SKM-1 (cell line): ENCODE measurements at regions not wholly inside any gene's neighbourhood (a gene's known extent, or its start where the extent isn't known, plus 50 kb on each side); places are given as distances from the start of the nearest gene placed in this dataset.

ENCODE experiments used
- DNase-seq: peaks from one replicate; lab custom pipeline; 2025; ENCODE audit not compliant: unreplicated experiment; lab: John Stamatoyannopoulos, UW

DNA sequence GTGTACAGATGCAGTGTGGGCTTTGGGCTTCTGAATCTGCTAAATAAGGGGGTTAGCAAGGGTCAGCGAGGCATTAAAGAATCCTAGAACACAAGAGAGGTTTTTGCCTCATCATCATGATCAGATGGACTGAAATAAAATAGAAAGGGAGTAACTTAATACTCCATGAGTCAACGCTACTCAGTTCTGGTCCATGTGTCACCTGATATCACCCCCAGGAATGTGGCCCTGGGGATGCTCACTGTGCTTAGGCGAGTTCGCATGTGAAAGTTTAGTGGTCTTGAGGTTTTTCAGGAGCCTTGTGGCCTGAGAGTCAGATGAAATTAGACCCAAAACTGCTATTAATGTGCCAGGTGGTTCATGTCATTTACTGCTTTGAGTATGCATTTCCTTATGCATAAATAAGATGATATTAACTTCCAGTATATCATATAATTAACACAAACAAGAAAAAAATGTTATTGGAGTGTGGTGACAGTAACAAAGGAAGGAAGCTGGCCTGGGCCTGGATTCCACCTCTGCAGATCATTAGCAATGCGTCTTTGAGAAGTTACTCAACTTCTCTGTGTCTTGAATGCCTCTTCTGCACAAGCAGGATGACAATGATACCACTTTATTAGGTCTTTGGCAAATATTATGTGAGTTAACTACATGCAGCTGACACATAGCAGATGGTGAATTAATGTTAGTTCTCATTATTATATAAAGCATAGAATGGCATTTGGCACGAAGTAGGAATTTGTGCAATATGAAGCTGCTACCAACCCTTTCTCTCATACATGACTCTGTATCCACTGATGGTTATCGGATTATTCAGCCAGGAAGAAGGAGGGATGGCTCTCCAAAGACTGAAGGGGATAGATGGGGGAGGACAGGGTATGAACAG is 1272.6 kb downstream of the AACS start:
- no peak for DNase-seq

DNA sequence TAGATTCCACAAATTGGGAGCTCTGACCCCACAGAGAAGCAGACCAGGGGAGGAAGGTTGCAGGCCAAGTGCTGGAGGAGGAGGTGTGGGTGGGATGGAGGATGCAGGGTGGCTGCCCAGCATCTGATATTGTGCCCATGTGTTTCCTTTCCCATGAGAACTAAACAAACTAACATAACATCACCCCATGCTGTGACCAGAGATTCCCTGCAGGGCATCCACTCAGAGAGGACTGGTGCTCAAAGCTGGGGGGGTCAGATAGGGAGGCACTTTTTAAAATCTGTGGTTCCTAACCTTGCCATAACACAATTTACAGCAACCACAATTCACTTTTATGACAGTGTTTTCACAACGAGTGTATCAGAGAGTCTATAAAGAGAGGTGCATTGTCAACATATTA is 1277.6 kb downstream of the AACS start:
- DNase-seq, result no peak

DNA sequence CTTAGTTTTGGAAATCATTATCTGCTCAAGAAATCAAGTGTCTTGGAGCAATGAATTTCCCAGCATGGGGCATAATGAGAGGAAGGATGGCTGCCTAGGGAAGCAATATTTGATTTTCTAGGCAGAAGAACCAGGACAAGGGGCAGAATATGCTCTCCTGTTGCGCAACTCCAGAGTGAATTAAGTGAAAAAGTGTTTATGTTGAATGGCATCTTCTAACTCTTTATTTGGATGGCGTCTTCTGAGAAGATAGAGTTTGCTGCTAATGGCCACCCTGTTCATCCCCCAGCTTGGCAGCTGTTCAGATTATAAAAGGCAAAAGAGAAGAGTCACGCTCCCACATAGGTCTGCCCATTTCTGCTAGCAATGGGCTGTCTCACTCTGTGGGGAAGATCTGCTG is 1278.1 kb downstream of the AACS start:
- no peak for DNase-seq

DNA sequence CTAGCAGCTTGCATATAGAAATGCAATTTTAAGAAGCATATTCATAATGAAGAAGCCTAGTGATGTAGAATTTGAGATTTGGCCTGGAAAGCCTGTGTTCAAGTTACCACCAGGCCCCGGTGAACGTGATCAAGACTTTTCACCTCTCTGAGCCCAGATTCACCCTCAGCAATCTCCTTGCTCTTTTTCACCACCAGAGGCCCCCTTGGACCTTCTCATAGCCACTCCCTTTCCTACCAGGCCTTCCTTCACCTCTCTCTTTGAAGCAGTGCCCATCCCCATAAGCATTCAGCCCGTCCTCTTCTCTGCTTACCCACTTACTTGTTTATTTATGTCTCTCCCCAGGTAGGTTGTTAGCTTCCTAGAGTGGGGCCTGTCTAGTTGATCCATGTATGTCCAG is 1280.9 kb downstream of the AACS start:
- DNase-seq, result no peak

DNA sequence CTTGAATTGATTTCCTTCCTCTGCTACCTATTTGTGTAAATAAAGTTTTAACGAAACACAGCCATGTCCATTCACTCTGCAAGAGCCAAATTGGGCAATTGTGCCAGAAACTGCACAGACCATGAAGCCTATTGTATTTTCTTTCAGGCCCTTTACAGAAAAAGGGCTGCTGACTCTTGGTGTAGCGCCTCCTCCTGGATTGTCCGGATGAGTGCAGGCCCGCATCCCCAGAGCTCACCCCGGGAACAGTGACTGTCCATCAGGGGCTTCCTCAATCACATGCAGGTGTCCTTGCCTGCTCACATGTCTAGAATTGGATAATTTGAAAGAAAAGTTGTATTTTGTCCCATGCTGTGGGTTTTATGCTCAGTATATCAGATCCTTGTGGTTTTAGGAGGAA is 1282.2 kb downstream of the AACS start:
- DNase-seq, result no peak

DNA sequence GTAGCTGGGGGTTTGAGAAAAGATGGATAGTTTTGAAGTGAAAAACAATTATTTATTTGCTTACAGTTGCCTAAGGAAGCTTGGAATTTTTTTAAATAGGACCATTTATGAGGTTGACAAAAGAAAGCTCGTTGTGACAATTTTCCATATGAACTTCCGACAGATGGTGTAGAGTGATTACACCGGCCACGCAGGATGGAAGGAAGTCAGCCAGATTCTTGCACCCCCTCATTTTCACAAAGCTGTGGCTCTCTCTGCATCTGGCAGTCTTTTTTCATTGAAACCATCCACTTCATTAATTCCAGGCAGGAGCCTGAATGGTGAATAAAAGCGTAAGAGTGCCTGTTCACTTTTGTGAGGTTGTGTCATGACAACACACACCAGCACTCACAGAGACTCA is 1284.1 kb downstream of the AACS start:
- DNase-seq, result no peak

DNA sequence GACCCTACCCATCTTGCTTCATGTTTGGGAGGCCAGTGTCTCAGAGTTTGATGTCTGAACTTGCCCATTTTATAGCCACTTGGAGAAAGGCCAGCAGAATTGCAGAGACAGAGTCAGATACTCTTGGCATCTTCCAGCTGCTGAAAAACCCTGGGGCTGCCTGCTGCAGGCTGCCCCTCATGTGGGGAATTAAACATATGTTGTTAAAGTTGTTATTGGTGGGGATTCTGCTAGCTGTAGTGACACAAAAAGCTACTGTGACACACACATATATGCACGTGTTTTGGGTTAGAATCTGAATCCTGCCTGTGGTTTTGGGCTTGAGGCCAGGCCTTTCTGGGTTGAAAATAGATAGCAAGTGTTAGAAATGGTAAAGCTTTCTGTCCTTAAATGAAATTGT is 1288.4 kb downstream of the AACS start:
- DNase-seq, result no peak

DNA sequence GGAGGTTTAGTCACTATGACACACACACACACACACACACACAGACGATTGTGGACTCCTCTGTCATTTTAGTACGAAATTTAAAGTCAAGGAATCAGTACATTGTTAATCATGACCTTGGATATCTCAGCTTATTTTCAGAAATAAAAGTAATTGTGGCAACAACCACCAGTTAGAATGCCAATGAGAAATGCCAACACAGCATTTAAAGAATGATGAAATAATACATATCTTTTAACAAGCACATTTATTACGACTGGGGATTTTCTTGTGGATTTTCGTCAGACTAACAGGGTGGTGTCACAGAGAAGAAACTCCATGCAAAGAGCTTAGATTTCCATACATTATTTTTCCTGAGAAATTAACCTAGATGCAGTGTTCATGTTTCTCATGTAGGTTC is 1289.4 kb downstream of the AACS start:
- no peak for DNase-seq

DNA sequence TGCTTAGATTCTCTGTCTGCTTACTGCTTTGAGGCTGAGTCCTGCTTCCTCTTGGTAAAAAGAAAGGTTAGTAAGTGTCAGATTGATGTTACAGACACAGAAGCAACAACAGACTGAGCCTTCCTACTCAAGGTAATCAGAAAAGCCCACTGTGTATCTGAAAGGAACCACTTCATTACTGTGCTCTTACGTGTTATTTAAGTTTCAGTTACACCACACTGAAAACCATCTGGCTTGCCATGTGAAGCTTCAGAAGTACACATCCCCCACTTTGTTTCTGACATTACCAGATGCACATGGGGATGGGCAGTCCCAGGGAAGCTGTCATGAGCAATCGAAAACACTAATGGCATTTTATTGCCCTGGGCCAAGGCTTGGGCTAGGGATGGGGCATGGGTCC is 1290.1 kb downstream of the AACS start:
- DNase-seq, result no peak

DNA sequence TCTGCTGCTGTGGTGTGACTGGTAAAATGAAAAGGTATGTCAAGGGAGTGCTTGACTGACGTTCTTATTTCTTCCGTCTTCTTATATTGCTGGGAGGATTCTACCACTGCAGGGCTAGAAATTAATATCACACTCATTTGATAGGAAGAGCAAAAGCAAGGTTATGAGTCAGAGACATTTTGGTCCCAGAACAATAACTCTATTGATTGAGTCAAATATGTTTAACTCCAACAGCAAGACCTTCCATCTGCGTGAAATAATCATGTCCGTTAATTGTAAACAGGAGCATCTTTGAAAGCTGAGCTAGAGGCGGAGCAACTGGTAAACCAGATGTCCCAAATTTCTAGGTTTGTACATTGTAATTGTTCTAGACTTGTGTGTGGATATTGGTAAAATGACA is 1293.6 kb downstream of the AACS start:
- DNase-seq, result no peak

DNA sequence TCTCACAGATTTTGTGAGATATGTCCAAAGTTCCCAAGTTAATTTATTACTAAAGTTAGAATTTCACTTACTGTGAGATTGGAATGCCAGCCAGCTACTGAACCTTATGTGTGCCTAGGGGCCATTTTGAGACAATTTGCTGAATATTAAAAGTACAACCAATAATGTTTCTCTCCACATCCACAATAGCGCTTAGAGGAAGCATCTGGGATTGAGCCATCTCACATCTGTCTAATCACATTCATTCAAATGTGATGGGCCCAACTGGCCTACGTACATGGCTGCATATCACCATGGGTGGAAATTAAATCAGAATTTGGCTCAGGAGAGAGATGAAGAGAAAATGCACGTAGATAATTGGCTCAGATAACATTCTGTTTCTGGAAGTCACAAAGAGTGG is 1294.0 kb downstream of the AACS start:
- DNase-seq, result no peak

DNA sequence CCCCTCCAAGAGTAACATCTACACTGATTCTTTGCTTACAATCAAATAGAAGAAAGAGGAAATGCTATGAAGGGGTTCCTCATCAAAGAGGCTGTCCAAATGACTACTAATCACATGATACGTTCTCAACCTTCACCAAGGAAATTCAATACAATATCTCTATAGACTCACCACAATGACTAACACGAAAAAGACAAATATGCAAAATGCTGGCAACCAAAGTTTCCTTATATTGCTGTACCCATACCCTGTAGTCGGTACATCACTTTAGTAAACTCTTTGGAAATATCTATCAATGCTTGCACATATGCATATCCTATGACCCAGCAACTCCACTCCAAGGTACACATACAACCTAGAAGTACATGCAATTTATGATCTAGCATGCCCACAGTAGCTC is 1296.6 kb downstream of the AACS start:
- DNase-seq, result no peak

DNA sequence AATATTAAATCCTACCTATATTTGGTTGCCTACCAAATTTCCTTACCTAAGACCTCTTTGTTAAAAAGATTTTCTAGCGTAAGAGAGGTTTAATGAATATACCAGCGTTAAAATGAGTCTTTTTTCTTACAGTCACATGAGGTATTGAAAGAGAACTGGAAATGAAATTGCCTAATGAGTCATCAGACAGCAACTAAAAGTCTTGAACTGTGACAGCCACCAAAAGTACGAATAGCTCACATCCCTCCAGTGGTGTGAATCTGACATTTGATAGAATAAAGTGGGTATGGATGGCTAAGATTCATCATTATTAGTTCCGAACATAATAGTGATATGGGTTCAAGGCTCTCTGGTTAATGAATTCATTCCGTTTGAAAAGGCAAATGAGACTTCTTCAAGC is 1297.3 kb downstream of the AACS start:
- no peak for DNase-seq

DNA sequence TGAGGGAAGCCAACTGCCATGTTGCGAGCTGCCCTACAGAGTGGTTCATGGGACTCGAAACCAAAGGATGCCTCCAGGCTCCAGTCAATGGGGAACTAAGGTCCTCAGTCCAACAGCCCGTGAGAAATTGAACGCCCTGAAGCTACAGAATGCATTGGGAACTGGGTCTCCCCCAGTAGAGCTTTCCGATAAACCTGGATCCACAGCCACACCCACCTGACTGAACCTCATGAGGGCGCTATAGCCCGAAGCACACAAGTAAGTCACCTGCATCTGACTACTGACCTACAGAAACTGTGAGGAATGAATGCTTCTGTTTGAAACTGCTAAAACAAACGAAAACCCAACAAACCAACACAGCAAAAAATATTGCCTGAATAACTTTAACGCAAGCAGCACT is 1297.7 kb downstream of the AACS start:
- DNase-seq, result no peak

DNA sequence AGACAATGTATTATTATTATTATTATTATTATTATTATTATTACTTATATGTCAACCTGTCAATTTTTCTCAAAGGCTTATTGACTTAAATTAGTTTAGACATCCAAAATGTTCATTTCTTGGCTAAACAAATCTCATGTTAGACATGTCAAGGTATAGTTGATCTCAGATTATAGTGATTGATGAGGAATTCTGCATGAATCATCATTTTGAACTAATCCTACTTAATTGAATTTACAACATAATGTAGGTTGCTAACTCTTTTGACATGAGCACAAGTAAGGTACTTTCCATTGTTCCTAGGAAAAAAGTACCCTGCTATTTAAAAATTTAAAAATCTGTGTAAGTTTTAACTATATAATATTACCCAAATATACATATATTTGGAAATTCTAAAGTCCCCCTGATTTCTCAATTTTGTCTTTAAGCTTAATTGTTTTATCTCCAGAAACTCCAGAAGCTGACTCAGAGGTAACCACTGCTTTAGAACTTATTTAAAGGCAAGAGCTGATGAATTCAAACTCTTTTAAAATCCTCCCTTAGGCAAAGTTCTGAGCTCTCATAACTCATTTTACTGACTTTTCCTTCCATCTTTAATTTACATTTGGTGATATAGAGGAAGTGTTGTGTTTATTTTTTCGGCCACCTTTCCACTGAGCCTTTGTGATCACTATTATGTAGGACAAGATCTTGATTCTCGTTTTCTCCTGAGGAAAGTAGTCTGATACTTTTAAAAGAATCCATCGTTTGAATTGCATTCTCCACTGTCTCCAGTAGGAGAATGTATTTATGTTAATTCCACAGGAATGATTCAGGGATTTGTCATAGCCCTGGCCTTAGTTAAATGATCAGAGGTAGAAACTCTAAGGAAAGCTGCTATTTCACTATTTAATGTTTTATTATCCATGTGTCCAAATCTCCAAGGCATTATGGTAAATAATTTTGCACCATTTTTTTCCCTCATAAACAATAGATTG is 1304.5 kb downstream of the AACS start:
- no peak for DNase-seq

DNA sequence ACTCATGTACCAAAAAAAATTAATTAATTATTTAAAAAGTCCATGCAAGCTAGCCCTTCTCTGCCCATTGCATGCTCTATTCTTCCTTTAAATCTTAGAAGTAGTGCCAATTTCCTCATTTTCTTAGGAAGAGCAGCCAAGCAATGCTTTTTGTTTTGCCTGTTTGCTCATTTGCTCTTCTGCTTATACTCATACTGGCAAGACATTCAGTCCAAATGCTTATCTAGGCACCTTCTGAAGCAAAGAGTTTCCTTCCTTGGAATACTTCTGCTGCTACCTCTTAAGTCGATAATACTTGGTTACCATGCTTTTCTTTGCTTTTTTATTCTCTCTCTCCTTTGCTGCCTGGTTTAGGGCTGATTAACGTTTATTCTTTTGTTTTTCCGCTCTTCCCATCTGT is 1318.3 kb downstream of the AACS start:
- DNase-seq, result no peak

DNA sequence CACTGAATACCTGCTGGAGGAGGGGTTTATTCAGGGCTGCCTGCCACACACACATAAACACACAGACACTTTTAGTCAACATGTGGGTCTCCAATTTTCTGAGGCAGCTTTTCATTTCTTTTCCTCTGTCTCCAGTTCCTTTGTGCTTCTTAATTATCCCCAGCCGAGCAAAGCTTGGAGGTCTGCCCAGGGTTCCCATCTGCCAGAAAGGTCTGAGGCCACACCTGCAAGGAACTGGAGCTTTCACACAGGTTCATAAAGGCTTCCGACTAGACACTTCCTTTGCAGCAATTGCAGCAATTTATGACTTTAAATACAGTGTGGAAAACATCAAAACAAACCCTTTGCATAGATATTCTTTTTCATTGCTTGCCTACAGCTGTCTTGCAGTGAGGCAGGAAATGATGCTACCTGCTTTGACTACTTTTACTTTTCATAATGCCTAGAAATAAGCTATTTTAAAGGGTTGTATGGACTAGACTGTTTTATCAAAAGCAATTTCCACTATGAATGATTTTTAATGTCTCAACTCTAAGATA is 1318.9 kb downstream of the AACS start:
- DNase-seq, result no peak

DNA sequence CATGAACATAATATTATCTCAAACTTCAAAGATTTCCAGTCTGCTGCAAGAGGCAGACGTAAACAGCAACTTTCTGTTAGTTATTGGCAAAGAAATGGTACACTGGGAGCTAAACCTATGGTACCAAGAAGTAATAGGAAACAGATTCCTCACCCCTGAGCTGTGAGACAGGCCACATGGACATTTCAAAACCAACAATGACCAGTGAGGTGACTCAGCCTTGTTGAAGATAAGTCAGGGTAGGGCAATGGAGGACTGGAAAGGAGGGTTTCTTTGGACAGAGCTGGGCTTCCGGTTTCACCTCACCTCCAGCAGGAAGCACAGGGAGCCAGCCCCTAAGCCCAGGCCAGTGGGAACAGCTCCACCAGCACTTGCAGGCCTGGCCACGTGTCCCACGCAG is 1320.5 kb downstream of the AACS start:
- no peak for DNase-seq

DNA sequence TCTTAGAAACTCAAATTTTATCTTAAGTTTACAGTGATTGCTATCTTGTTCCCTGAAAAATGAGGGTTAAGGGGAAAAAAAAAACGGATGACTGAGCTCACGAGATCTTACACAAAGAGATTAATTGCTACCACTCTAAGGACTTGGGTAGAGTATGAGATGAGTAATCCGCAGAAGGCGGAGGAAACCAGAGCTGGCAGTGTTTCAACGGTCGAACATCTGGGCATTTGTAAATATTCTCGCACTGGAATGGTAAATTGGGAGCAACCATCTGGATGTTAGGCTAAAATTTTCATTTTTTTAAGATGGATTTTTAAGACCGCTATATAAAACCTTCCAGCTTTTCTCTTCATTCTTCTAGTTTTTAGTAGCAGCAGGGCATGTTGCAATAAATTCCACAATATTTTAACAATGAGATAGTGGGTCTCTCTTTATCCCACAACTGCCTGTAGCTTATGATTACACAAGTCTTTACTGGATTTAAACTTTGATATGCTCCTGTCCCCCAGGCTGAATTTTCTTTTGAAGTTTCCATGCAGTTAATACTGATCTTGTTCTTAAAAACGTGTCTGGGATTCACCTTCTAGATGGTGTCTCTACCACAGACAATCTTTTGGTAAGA is 1324.1 kb downstream of the AACS start:
- DNase-seq, result no peak

DNA sequence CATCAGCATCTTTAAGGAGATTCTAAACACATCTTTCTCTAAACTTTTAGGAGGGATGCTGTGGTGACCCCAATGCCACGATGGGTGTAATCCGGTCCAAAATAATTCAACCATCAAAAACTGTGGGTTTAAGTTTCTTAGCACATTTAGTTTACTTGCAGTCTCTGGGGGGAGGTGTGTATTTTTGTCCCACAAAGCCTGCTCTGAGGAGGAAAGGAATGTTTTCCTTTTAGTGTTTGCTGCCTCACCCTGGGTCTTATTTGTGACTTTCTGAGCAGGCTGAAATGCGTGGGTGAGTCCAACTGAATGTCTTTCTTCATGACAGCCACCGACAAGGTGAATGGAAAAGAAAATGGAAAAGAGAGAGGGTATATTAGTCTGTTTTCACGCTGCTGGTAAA is 1324.7 kb downstream of the AACS start:
- no peak for DNase-seq

DNA sequence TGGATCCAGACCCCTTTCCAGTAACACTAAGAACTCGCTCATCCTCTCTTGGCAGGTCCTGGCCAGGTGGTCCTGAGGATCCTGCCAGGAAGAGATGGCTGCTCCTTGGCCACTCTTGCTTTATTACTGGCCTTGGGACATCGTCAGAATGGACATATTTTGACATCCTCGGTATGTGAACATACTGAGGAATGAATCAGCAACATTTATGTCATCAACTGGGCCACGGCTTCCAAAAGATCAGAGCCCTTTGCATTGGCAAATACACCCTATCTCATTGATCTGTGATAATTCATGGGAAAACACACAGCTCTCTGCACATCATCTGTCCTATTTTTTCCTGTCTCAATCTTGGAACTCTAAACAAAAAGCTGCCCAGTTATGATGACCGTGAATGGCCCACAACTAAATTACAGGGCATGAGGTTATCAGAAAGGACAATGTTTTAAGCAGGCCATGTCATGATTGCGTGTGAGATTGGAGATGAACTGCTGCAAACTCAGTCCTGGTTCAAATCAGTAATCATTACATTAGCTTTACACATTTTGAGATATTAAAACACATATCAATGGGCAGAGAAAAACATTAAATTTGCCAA is 1325.8 kb downstream of the AACS start:
- no peak for DNase-seq
